ENCODE measurements at regions not wholly inside any gene's neighbourhood (a gene's known extent, or its start where the extent isn't known, plus 50 kb on each side); places are given as distances from the start of the nearest gene placed in this dataset.

DNA sequence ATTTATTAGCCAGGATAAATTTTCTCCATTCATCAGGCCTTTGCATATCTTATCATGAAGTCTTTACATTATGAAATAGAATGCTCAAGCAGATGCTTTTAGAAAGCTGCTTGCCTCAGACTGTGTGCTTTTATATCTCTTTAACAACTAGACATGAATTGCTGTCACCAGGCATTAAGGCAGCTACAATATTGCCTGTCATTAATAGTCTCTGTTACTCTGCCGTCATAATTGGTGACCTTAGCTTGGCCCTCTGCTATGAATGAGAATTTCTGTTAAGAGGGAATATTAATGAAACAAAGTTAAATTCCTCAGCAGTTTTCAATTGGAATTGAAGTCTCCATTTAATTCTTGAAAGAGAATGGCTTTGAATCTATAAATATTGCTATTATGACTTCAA lies 266.8 kb upstream of the MIS18BP1 start:
- H3K9ac ChIP-seq, result no peak overlapping the region
- H3K79me2 ChIP-seq, result no peaks in the 10 kb centered on the region
- TF ChIP-seq, protein P1, sequence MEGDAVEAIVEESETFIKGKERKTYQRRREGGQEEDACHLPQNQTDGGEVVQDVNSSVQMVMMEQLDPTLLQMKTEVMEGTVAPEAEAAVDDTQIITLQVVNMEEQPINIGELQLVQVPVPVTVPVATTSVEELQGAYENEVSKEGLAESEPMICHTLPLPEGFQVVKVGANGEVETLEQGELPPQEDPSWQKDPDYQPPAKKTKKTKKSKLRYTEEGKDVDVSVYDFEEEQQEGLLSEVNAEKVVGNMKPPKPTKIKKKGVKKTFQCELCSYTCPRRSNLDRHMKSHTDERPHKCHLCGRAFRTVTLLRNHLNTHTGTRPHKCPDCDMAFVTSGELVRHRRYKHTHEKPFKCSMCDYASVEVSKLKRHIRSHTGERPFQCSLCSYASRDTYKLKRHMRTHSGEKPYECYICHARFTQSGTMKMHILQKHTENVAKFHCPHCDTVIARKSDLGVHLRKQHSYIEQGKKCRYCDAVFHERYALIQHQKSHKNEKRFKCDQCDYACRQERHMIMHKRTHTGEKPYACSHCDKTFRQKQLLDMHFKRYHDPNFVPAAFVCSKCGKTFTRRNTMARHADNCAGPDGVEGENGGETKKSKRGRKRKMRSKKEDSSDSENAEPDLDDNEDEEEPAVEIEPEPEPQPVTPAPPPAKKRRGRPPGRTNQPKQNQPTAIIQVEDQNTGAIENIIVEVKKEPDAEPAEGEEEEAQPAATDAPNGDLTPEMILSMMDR (IDR thresholded peaks at IDR 0.05), result no peak
- H3K36me3 ChIP-seq (ENCODE audit: control insufficient read depth, insufficient read depth, low read length), result no peaks in the 10 kb centered on the region
- no peaks in the 10 kb centered on the region for H3K4me1 ChIP-seq
- H3K4me3 ChIP-seq (ENCODE audit: low read depth, low read length), result no peak overlapping the region
- H3K27ac ChIP-seq, result no peak overlapping the region
- no peaks in the 10 kb centered on the region for H3K9me3 ChIP-seq (ENCODE audit: control insufficient read depth, low read length)
- no peaks in the 10 kb centered on the region for H3K27me3 ChIP-seq (ENCODE audit: control insufficient read depth, insufficient read depth, low read length)
- no peak overlapping the region for H3K4me2 ChIP-seq (ENCODE audit: low read length)
- no peak overlapping the region for H2AFZ ChIP-seq

DNA sequence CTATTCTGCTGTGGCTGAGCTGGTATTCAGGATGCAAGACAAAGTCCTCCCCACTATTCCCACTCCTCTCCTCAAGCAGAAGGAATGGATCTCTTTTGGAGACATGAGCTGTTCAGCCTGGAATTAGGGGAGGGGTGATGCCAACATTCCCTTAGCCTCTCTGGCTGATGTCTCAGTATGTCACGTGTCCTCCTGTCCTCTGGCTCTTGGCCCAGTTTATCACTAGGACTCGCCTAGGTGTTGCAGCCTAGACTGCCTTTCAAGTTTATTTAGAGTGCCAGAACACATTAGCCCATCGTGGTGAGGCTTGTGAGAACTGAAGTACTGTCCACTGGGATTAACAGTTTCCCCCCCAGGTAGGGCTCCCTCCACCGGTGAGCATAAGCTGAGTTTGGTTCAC lies 239.9 kb upstream of the MIS18BP1 start:
- H3K4me2 ChIP-seq (ENCODE audit: low read length), result no peak overlapping the region
- H3K79me2 ChIP-seq, result no peaks in the 10 kb centered on the region
- no peaks in the 10 kb centered on the region for H3K36me3 ChIP-seq (ENCODE audit: control insufficient read depth, insufficient read depth, low read length)
- H3K4me1 ChIP-seq, result no peaks in the 10 kb centered on the region
- H3K27me3 ChIP-seq (ENCODE audit: control insufficient read depth, insufficient read depth, low read length), result no peaks in the 10 kb centered on the region
- no peak overlapping the region for H3K27ac ChIP-seq
- TF ChIP-seq, protein P1 (IDR thresholded peaks at IDR 0.05), result no peak
- H3K4me3 ChIP-seq (ENCODE audit: low read depth, low read length), result no peak overlapping the region
- no peaks in the 10 kb centered on the region for H3K9me3 ChIP-seq (ENCODE audit: control insufficient read depth, low read length)
- H2AFZ ChIP-seq, result no peak overlapping the region
- no peak overlapping the region for H3K9ac ChIP-seq

DNA sequence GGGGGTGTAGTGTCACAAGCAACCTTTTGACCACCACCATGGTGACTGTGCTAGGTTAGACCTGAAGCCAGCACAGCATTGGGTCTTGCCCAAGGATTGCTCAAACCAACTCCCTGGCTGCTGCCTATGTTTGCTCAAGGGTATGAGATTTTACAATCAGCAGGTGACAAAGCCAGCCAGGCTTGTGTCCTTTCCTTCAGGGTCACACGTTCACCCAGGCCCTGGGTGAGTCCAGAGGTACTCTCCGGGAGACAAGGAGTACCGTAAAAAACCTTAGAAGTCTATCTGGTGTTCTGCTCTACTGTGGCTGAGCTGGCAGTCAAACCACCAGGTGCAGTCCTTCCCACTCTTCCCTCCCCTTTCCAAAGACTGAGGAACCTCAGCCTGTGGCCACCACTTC lies 238.9 kb upstream of the MIS18BP1 start:
- TF ChIP-seq, protein P1 (IDR thresholded peaks at IDR 0.05), result no peak
- Histone ChIP-seq H3K9ac (no peak overlapping the region), H3K79me2 (no peaks in the 10 kb centered on the region), H3K4me1 (no peaks in the 10 kb centered on the region), H3K36me3 (ENCODE audit: control insufficient read depth, insufficient read depth, low read length) (no peaks in the 10 kb centered on the region), H3K27ac (no peak overlapping the region), H3K27me3 (ENCODE audit: control insufficient read depth, insufficient read depth, low read length) (no peaks in the 10 kb centered on the region), H2AFZ (no peak overlapping the region), H3K4me3 (ENCODE audit: low read depth, low read length) (no peak overlapping the region), H3K9me3 (ENCODE audit: control insufficient read depth, low read length) (no peaks in the 10 kb centered on the region), H3K4me2 (ENCODE audit: low read length) (no peak overlapping the region)

DNA sequence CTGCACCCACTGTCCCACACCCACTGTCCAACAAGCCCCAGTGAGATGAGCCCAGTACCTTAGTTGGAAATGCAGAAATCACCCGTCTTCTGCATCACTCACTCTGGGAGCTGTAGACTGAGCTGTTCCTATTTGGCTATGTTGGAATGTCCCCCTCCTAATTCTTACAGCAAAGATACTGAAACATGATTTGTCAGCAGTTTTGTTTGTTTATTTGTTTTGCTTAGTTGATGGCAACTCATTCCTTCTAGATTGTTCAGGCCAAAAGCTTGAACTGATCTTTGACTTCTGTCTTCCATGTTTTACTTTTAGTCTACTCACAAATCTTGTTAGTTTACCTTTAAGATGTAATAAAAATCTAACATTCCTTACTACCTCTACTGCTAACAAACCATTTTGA lies 233.6 kb upstream of the MIS18BP1 start:
- no peaks in the 10 kb centered on the region for H3K4me1 ChIP-seq
- no peaks in the 10 kb centered on the region for H3K36me3 ChIP-seq (ENCODE audit: control insufficient read depth, insufficient read depth, low read length)
- no peak overlapping the region for H3K27ac ChIP-seq
- H3K27me3 ChIP-seq (ENCODE audit: control insufficient read depth, insufficient read depth, low read length), result no peaks in the 10 kb centered on the region
- no peak overlapping the region for H2AFZ ChIP-seq
- H3K9me3 ChIP-seq (ENCODE audit: control insufficient read depth, low read length), result no peaks in the 10 kb centered on the region
- no peak overlapping the region for H3K4me2 ChIP-seq (ENCODE audit: low read length)
- TF ChIP-seq, protein P1 (IDR thresholded peaks at IDR 0.05), result no peak
- H3K9ac ChIP-seq, result no peak overlapping the region
- no peaks in the 10 kb centered on the region for H3K79me2 ChIP-seq
- no peak overlapping the region for H3K4me3 ChIP-seq (ENCODE audit: low read depth, low read length)

DNA sequence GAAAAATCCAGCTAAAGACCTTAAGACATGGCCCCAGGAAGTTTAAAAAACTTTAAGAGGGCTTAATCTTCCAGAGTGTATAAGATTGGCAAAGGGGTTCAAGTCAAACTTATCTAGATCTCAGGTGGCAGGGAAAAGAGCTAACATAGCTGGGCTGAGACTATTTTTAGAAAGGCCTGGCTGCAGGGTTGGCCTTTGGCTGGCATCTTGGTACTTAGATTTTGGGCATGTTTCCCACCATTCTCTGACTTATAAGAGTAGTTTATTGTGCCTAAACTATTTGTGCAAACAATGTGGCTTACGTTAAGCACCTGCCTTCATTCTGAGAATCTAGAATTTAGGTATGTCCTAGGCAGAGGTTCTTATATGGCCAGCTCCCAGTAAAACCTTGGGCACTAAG lies 214.0 kb upstream of the MIS18BP1 start:
- Histone ChIP-seq H3K9ac (no peak overlapping the region), H2AFZ (no peak overlapping the region), H3K27ac (no peak overlapping the region), H3K36me3 (ENCODE audit: control insufficient read depth, insufficient read depth, low read length) (no peaks in the 10 kb centered on the region), H3K79me2 (no peaks in the 10 kb centered on the region), H3K4me3 (ENCODE audit: low read depth, low read length) (no peak overlapping the region), H3K9me3 (ENCODE audit: control insufficient read depth, low read length) (no peaks in the 10 kb centered on the region), H3K4me1 (no peaks in the 10 kb centered on the region), H3K27me3 (ENCODE audit: control insufficient read depth, insufficient read depth, low read length) (no peaks in the 10 kb centered on the region), H3K4me2 (ENCODE audit: low read length) (no peak overlapping the region)
- TF ChIP-seq, protein P1 (IDR thresholded peaks at IDR 0.05), result no peak
